Endothelial cell (in vitro differentiated cells): ENCODE measurements at regions not wholly inside any gene's neighbourhood (a gene's known extent, or its start where the extent isn't known, plus 50 kb on each side); places are given as distances from the start of the nearest gene placed in this dataset.

Experiments used
- DNase-seq: peaks from one replicate; pipeline ENCODE4 v3.0.0; 2021; ENCODE audit warnings: low spot score
- H3K27ac Mint-ChIP-seq: one replicate; pipeline ENCODE4 v1.8.0; 2021; ENCODE audit warnings: mixed read lengths, inconsistent platforms; ENCODE audit not compliant: unreplicated experiment
- H3K27me3 Mint-ChIP-seq: one replicate; pipeline ENCODE4 v1.8.0; 2021; ENCODE audit warnings: mild to moderate bottlenecking, moderate library complexity, mixed read lengths, inconsistent platforms; ENCODE audit not compliant: unreplicated experiment
- H3K36me3 Mint-ChIP-seq: one replicate; pipeline ENCODE4 v1.8.0; 2021; ENCODE audit warnings: mild to moderate bottlenecking, low read depth, mixed read lengths, inconsistent platforms; ENCODE audit not compliant: unreplicated experiment
- H3K4me1 Mint-ChIP-seq: one replicate; pipeline ENCODE4 v1.8.0; 2021; ENCODE audit warnings: mild to moderate bottlenecking, mixed read lengths, inconsistent platforms; ENCODE audit not compliant: unreplicated experiment
- H3K4me3 Mint-ChIP-seq: one replicate; pipeline ENCODE4 v1.8.0; 2021; ENCODE audit warnings: mild to moderate bottlenecking, mixed read lengths, inconsistent platforms; ENCODE audit not compliant: unreplicated experiment
- H3K9me3 Mint-ChIP-seq: one replicate; pipeline ENCODE4 v1.8.0; 2021; ENCODE audit warnings: mixed read lengths, inconsistent platforms; ENCODE audit not compliant: unreplicated experiment
- TF ChIP-seq, protein P1 (sequence below): fragments of 200-600 bp; sonication (generic); IDR thresholded peaks from one replicate; pipeline ENCODE4 v1.5.0; 2021; ENCODE audit warnings: antibody characterized with exemption; ENCODE audit not compliant: unreplicated experiment

DNA sequence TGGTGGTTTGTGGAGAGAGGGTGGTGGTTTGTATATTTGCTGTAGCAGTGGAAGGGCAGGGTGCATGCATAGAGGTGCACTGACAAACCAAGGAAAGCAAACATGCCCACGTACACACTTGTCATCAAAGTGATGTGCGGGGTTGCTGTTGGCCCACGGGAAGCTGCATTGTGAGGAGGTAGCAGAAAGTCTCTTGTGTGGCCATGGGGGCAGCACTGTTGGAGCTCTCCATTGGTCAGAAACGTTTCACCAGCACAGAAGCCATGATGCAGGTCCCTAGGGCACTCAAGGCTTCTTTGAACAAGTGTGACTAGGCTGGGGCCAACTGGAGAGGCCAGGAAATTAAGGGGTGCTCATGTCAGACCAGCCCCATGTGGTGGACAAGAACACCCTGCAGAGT, 174.8 kb upstream of the KLF8 start:
- Mint-ChIP-seq H3K27ac (no peak overlapping the region), H3K9me3 (no peaks in the 10 kb centered on the region), H3K4me3 (no peak overlapping the region), H3K4me1 (no peaks in the 10 kb centered on the region), H3K27me3 (no peaks in the 10 kb centered on the region), H3K36me3 (peaks cover 4% of the 10 kb centered on the region)
- DNase-seq, result no peak
- TF ChIP-seq, protein P1, sequence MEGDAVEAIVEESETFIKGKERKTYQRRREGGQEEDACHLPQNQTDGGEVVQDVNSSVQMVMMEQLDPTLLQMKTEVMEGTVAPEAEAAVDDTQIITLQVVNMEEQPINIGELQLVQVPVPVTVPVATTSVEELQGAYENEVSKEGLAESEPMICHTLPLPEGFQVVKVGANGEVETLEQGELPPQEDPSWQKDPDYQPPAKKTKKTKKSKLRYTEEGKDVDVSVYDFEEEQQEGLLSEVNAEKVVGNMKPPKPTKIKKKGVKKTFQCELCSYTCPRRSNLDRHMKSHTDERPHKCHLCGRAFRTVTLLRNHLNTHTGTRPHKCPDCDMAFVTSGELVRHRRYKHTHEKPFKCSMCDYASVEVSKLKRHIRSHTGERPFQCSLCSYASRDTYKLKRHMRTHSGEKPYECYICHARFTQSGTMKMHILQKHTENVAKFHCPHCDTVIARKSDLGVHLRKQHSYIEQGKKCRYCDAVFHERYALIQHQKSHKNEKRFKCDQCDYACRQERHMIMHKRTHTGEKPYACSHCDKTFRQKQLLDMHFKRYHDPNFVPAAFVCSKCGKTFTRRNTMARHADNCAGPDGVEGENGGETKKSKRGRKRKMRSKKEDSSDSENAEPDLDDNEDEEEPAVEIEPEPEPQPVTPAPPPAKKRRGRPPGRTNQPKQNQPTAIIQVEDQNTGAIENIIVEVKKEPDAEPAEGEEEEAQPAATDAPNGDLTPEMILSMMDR, result no peak

DNA sequence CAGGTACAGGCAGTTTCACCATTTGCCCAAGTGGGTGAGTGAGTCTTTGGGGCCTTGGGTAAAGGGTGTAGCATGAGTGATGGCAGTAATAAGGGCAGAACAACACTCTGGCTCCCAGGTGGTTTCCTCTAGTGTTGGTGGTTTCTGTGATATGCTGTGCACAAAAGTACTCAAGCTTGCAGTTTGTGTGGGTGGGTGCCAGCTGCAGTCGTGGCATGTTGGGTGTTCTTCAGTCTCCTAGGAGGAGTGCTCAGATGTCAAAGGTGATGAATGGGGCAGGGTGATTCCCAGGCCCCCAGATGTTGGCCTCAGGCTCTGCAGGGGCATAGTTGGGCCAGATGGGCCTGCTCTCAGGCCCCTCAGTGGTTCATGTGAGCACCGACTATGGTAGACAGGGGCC, 166.1 kb upstream of the KLF8 start:
- H3K9me3 Mint-ChIP-seq, result no peaks in the 10 kb centered on the region
- DNase-seq, result no peak
- H3K27me3 Mint-ChIP-seq, result no peaks in the 10 kb centered on the region
- no peak overlapping the region for H3K27ac Mint-ChIP-seq
- peaks cover 4% of the 10 kb centered on the region for H3K36me3 Mint-ChIP-seq
- H3K4me3 Mint-ChIP-seq, result peak overlapping the region; percentile 15
- TF ChIP-seq, protein P1, result no peak
- no peaks in the 10 kb centered on the region for H3K4me1 Mint-ChIP-seq

DNA sequence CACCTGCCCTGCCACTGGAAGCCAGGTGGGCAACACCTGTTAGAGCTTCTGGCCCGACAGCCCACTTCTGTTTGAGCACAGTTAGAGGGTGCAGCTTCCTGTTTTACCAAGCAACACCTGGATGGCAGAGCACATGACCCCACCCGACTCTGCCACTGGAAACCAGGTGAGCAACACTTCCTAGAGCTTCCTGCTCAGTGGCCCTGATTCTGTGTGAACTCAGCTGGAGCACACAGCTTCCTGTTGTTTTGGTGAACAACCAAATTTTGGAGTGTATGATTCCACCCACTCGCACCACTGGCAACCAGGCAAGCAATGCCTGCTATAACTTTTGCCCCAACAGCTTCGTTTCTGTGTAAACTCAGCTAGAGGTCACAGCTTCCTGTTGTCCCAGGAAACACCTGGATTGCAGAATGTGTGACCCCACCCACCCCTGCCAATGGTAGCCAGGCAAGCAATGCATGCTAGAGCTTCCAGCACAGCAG, 163.8 kb upstream of the KLF8 start:
- H3K27me3 Mint-ChIP-seq, result no peaks in the 10 kb centered on the region
- H3K9me3 Mint-ChIP-seq, result no peaks in the 10 kb centered on the region
- DNase-seq, result peak; percentile 6
- H3K4me3 Mint-ChIP-seq, result no peak overlapping the region
- TF ChIP-seq, protein P1, result no peak
- no peak overlapping the region for H3K27ac Mint-ChIP-seq
- no peaks in the 10 kb centered on the region for H3K36me3 Mint-ChIP-seq
- no peaks in the 10 kb centered on the region for H3K4me1 Mint-ChIP-seq

DNA sequence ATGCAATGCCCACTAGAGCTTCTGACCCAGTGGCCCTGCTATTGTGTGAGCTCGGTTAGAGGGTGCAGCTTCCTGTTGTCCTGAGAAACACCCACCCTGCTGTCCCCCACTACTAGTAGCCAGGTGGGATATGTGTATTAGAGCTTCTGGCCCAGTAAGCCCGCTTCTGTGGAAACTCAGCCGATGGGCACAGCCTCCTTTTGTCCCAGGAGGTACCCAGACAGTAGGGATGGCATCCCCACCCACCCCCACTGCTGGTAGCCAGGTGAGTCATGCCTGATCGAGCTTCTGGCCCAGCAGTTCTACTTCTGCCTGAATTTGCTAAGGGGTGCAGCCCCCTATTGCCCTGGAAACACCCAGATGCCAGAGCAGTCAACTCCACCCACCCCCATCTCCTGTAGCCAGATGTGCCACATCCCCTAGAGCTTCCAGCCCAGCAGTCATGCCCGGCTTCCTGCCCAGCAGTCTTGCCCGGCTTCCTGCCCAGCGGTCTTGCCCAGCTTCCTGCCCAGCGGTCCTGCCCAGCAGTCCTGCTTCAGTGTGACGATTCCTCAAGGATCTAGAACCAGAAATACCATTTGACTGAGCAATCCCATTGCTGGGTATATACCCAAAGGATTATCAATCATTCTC, 162.7 kb upstream of the KLF8 start:
- no peaks in the 10 kb centered on the region for H3K4me1 Mint-ChIP-seq
- H3K36me3 Mint-ChIP-seq, result no peaks in the 10 kb centered on the region
- DNase-seq, result no peak
- H3K4me3 Mint-ChIP-seq, result no peak overlapping the region
- no peaks in the 10 kb centered on the region for H3K9me3 Mint-ChIP-seq
- H3K27me3 Mint-ChIP-seq, result no peaks in the 10 kb centered on the region
- TF ChIP-seq, protein P1, result no peak
- H3K27ac Mint-ChIP-seq, result no peak overlapping the region

DNA sequence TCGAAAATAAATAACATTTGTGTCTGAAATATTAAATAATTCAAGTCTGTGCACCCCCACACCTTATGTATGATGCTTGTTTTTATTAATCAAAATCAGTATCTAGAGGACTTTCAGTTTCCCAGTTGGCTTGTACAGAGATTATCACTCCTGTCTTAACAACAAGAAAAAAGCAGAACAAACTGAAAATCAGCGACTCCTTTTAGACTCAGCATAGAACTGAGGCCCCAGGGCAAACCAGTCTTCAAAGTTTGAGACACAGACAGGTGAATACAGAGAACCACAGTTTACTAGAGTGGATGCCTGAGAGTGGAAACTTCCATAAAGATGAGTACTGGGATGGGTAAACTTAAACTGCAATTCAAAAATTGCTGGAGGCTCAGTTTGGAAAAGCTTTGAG, 142.8 kb upstream of the KLF8 start:
- H3K36me3 Mint-ChIP-seq, result no peaks in the 10 kb centered on the region
- H3K27ac Mint-ChIP-seq, result no peak overlapping the region
- H3K27me3 Mint-ChIP-seq, result no peaks in the 10 kb centered on the region
- DNase-seq, result no peak
- TF ChIP-seq, protein P1, result no peak
- no peaks in the 10 kb centered on the region for H3K9me3 Mint-ChIP-seq
- no peaks in the 10 kb centered on the region for H3K4me1 Mint-ChIP-seq
- H3K4me3 Mint-ChIP-seq, result no peak overlapping the region
